Mesothelial cell of epicardium (in vitro differentiated cells): ENCODE measurements at regions not wholly inside any gene's neighbourhood (a gene's known extent, or its start where the extent isn't known, plus 50 kb on each side); places are given as distances from the start of the nearest gene placed in this dataset.

Source experiments
- DNase-seq, 2 experiments: peaks; one replicate each; pipeline ENCODE4 v3.0.0; 2021; ENCODE audit warnings: low spot score in 2 of 2; ENCODE audit not compliant: unreplicated experiment in 2 of 2
- H3K27ac Mint-ChIP-seq: 2 replicates; pipeline ENCODE4 v1.8.0; 2021; ENCODE audit warnings: mixed read lengths
- H3K27me3 Mint-ChIP-seq: 2 replicates; pipeline ENCODE4 v1.8.0; 2021; ENCODE audit warnings: low read depth, mixed read lengths
- H3K36me3 Mint-ChIP-seq: 2 replicates; pipeline ENCODE4 v1.8.0; 2021; ENCODE audit warnings: mixed read lengths
- H3K4me1 Mint-ChIP-seq: 2 replicates; pipeline ENCODE4 v1.8.0; 2021; ENCODE audit warnings: mixed read lengths
- H3K4me3 Mint-ChIP-seq: 2 replicates; pipeline ENCODE4 v1.8.0; 2021; ENCODE audit warnings: mild to moderate bottlenecking, moderate library complexity, mixed read lengths
- H3K9me3 Mint-ChIP-seq: 2 replicates; pipeline ENCODE4 v1.8.0; 2021; ENCODE audit warnings: mixed read lengths
- CTCF ChIP-seq: fragments of 200-600 bp; sonication (generic); IDR thresholded peaks from one replicate; pipeline ENCODE4 v1.5.0; 2021; ENCODE audit warnings: antibody characterized with exemption; ENCODE audit not compliant: unreplicated experiment

DNA sequence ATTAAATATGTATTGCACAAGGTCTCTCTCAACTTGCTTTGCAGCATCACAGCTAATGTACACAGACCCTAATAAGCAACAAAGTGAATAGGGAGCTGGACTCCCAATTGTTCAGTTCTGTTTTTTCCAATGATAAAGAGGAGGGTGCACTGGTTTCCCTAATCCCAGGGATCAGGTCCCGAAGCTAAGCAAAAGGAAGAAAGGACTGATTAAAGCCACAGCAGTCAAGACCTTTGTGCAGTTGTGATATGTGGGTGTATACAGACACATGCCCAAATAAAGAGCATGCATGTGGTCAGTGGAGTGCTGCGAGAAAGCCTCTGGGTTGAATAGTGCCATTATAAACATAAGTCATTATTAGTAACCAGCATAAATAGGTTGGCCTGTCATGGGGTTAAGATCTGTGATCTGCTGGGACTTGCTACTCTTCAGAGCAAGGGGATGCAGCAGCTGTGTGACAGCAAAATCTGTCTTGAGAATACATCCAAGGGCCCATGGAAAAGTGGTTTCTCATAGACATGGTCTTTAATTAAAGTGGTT, 1863.1 kb upstream of the WWC1 start:
- Mint-ChIP-seq H3K36me3 (no peaks in the 10 kb centered on the region), H3K9me3 (peaks cover 3% of the 10 kb centered on the region), H3K4me1 (peaks cover 14% of the 10 kb centered on the region), H3K27me3 (no peaks in the 10 kb centered on the region), H3K27ac (no peak overlapping the region), H3K4me3 (no peak overlapping the region)
- no peak for TF ChIP-seq CTCF
- DNase-seq: no peak

GRCh38 chr5:166430491-166431319, 1860.7 kb upstream of the WWC1 start:
- H3K27ac Mint-ChIP-seq: no peak overlapping the region
- TF ChIP-seq CTCF: no peak
- peaks cover 3% of the 10 kb centered on the region for H3K9me3 Mint-ChIP-seq
- peaks cover 12% of the 10 kb centered on the region for H3K4me1 Mint-ChIP-seq
- H3K4me3 Mint-ChIP-seq: no peak overlapping the region
- no peaks in the 10 kb centered on the region for H3K27me3 Mint-ChIP-seq
- H3K36me3 Mint-ChIP-seq: no peaks in the 10 kb centered on the region
- DNase-seq: no peak

DNA sequence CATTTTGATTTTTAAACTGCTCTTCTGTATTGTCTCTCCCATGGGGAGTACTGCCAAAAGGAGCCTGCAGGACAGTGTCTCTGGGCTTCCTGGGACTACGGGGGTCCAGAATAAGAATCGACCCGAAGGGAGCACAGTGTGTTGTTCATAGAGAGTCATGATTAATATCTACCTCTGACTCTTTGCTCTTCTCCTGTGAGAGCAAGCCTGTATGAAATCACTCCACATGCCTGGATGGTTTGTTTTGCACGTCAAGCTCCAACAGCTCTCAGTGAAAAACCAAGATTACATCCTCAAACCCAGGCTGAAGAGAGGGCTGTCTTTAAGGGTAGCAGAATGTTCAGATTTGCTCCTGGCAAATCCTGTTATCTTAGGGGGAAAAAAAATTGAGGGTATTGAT, 1860.0 kb upstream of the WWC1 start:
- no peak for TF ChIP-seq CTCF
- Mint-ChIP-seq H3K27ac (peak overlapping the region; percentile 6), H3K4me1 (peaks cover 12% of the 10 kb centered on the region), H3K36me3 (no peaks in the 10 kb centered on the region), H3K4me3 (no peak overlapping the region), H3K27me3 (no peaks in the 10 kb centered on the region), H3K9me3 (peaks cover 3% of the 10 kb centered on the region)
- DNase-seq: no peak

- Mint-ChIP-seq H3K27ac (no peak overlapping the region), H3K9me3 (no peaks in the 10 kb centered on the region), H3K27me3 (no peaks in the 10 kb centered on the region), H3K36me3 (no peaks in the 10 kb centered on the region), H3K4me3 (no peak overlapping the region), H3K4me1 (peaks cover 18% of the 10 kb centered on the region)
- no peak for DNase-seq
- peak; percentile 16 for TF ChIP-seq CTCF
These were observed 1857.8 kb upstream of the WWC1 start for GRCh38 chr5:166433679-166434078.

DNA sequence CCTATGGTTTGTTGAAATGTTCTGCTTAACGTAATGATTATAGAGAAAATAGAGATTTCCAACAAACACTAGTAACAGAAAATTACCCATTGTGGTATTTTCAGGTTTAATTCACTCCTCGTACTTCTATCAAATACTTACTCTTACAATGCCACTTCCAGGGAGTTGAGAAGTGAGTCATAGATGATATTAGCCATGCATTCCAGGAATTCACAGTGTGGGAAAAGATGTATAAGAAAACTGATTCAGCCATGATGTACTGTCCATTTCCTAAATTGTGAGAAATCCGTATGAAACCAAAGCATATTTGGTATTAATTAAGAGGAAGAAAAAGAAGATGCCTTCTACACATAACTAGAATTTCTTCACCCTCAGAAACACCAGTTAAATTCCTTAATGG, 1854.6 kb upstream of the WWC1 start:
- TF ChIP-seq CTCF: no peak
- no peaks in the 10 kb centered on the region for H3K27me3 Mint-ChIP-seq
- H3K36me3 Mint-ChIP-seq: no peaks in the 10 kb centered on the region
- H3K4me3 Mint-ChIP-seq: no peak overlapping the region
- DNase-seq: no peak
- H3K9me3 Mint-ChIP-seq: no peaks in the 10 kb centered on the region
- H3K27ac Mint-ChIP-seq: no peak overlapping the region
- peaks cover 6% of the 10 kb centered on the region for H3K4me1 Mint-ChIP-seq
